GM19351 (cell line): ENCODE measurements at regions not wholly inside any gene's neighbourhood (a gene's known extent, or its start where the extent isn't known, plus 50 kb on each side); places are given as distances from the start of the nearest gene placed in this dataset.

Experiments used
- ATAC-seq: cut with Tn5 transposase; IDR thresholded peaks from one replicate; pipeline ENCODE4 v1.9.1; 2021; ENCODE audit warnings: mild to moderate bottlenecking, moderate library complexity; ENCODE audit not compliant: unreplicated experiment

- ATAC-seq, result no peak
These were observed 223.4 kb upstream of the ZBED5 start for GRCh38 chr11:11081288-11081687.

GRCh38 chr11:11078344-11079086 is 220.7 kb upstream of the ZBED5 start:
- no peak for ATAC-seq

GRCh38 chr11:11077898-11078297 is 220.0 kb upstream of the ZBED5 start:
- no peak for ATAC-seq

- ATAC-seq, result no peak
These were observed 219.0 kb upstream of the ZBED5 start for GRCh38 chr11:11076879-11077278.

- ATAC-seq, result no peak
These were observed 218.4 kb upstream of the ZBED5 start for GRCh38 chr11:11076276-11076675.

GRCh38 chr11:11075515-11076171 is 217.8 kb upstream of the ZBED5 start:
- no peak for ATAC-seq

GRCh38 chr11:11074686-11075335 is 217.0 kb upstream of the ZBED5 start:
- no peak for ATAC-seq

GRCh38 chr11:11073996-11074395 is 216.1 kb upstream of the ZBED5 start:
- no peak for ATAC-seq

GRCh38 chr11:11072067-11072466 is 214.2 kb upstream of the ZBED5 start:
- ATAC-seq, result no peak

- ATAC-seq, result no peak
These were observed 213.6 kb upstream of the ZBED5 start for GRCh38 chr11:11071486-11071885.

GRCh38 chr11:11070976-11071375 is 213.1 kb upstream of the ZBED5 start:
- no peak for ATAC-seq

GRCh38 chr11:11069841-11070835 is 212.3 kb upstream of the ZBED5 start:
- ATAC-seq, result no peak

GRCh38 chr11:11068113-11068512 is 210.3 kb upstream of the ZBED5 start:
- no peak for ATAC-seq

- no peak for ATAC-seq
These were observed 207.5 kb upstream of the ZBED5 start for GRCh38 chr11:11065396-11065795.

- no peak for ATAC-seq
These were observed 199.6 kb upstream of the ZBED5 start for GRCh38 chr11:11057472-11057854.

- ATAC-seq, result no peak
These were observed 199.1 kb upstream of the ZBED5 start for GRCh38 chr11:11056749-11057471.

GRCh38 chr11:11056316-11056715 is 198.5 kb upstream of the ZBED5 start:
- ATAC-seq, result no peak

- ATAC-seq, result no peak
These were observed 190.2 kb upstream of the ZBED5 start for GRCh38 chr11:11047851-11048610.

- no peak for ATAC-seq
These were observed 188.9 kb upstream of the ZBED5 start for GRCh38 chr11:11046781-11047180.
